ENCODE measurements at regions not wholly inside any gene's neighbourhood (a gene's known extent, or its start where the extent isn't known, plus 50 kb on each side); places are given as distances from the start of the nearest gene placed in this dataset.

- TF ChIP-seq POLR2A (IDR thresholded peaks at IDR 0.05) (no peak), CTCF (IDR thresholded peaks at IDR 0.05) (no peak)
- DNase-seq, result no peak
- no peaks in the 10 kb centered on the region for H3K9me3 ChIP-seq
- intact Hi-C loops (cut with DNase I; ENCODE audit: low total_unique reads), result no loop called here
- H3K4me3 ChIP-seq, result no peak overlapping the region
- H3K27me3 ChIP-seq, result no peaks in the 10 kb centered on the region
- no peaks in the 10 kb centered on the region for H3K4me1 ChIP-seq
- no peak overlapping the region for H3K27ac ChIP-seq
- H3K36me3 ChIP-seq, result no peaks in the 10 kb centered on the region
Observed at GRCh38 chr15:52879904-52880303, 89.8 kb upstream of the ONECUT1 start.

GRCh38 chr15:52879145-52879544 lies 89.0 kb upstream of the ONECUT1 start:
- Histone ChIP-seq H3K4me3 (no peak overlapping the region), H3K36me3 (no peaks in the 10 kb centered on the region), H3K27ac (no peak overlapping the region), H3K9me3 (no peaks in the 10 kb centered on the region), H3K27me3 (no peaks in the 10 kb centered on the region), H3K4me1 (no peaks in the 10 kb centered on the region)
- intact Hi-C loops (cut with DNase I; ENCODE audit: low total_unique reads), result no loop called here
- TF ChIP-seq POLR2A (IDR thresholded peaks at IDR 0.05) (no peak), CTCF (IDR thresholded peaks at IDR 0.05) (no peak)
- no peak for DNase-seq

GRCh38 chr15:52876991-52877663 lies 87.0 kb upstream of the ONECUT1 start:
- intact Hi-C loops (cut with DNase I; ENCODE audit: low total_unique reads), result no loop called here
- Histone ChIP-seq H3K4me1 (no peaks in the 10 kb centered on the region), H3K4me3 (no peak overlapping the region), H3K9me3 (no peaks in the 10 kb centered on the region), H3K27ac (no peak overlapping the region), H3K27me3 (no peaks in the 10 kb centered on the region), H3K36me3 (no peaks in the 10 kb centered on the region)
- no peak for TF ChIP-seq POLR2A (IDR thresholded peaks at IDR 0.05)
- TF ChIP-seq CTCF (IDR thresholded peaks at IDR 0.05), result no peak
- no peak for DNase-seq

GRCh38 chr15:52872036-52872818 lies 82.1 kb upstream of the ONECUT1 start:
- Histone ChIP-seq H3K4me1 (no peaks in the 10 kb centered on the region), H3K27ac (no peak overlapping the region), H3K9me3 (no peaks in the 10 kb centered on the region), H3K27me3 (no peaks in the 10 kb centered on the region), H3K36me3 (no peaks in the 10 kb centered on the region), H3K4me3 (no peak overlapping the region)
- TF ChIP-seq CTCF (IDR thresholded peaks at IDR 0.05) (no peak), POLR2A (IDR thresholded peaks at IDR 0.05) (no peak)
- no peak for DNase-seq
- intact Hi-C loops (cut with DNase I; ENCODE audit: low total_unique reads), result no loop called here

- DNase-seq, result no peak
- H3K27ac ChIP-seq, result no peak overlapping the region
- intact Hi-C loops (cut with DNase I; ENCODE audit: low total_unique reads), result no loop called here
Observed at GRCh38 chr15:52870015-52870414, 79.9 kb upstream of the ONECUT1 start.

More at GRCh38 chr15:52870015-52870414, 79.9 kb upstream of the ONECUT1 start:
- TF ChIP-seq POLR2A (IDR thresholded peaks at IDR 0.05) (no peak), CTCF (IDR thresholded peaks at IDR 0.05) (no peak)
- H3K4me1 ChIP-seq, result no peaks in the 10 kb centered on the region
- no peak overlapping the region for H3K4me3 ChIP-seq
- H3K9me3 ChIP-seq, result no peaks in the 10 kb centered on the region
- H3K27me3 ChIP-seq, result no peaks in the 10 kb centered on the region
- H3K36me3 ChIP-seq, result no peaks in the 10 kb centered on the region

All from uterus (tissue), 3 donors.